OCI-LY7 (cell line): ENCODE measurements at regions not wholly inside any gene's neighbourhood (a gene's known extent, or its start where the extent isn't known, plus 50 kb on each side); places are given as distances from the start of the nearest gene placed in this dataset.
A peak's percentile ranks its signal among the peaks of the same experiment; 100 is the strongest.

Source experiments
- BruUV-seq: library from RNA; stranded (reverse); fragments of 400-500 nt; replicated peaks from 2 replicates; lab custom pipeline; 2021; lab: Mats Ljungman, UMichigan
- CTCF ChIA-PET: fragments of 300-600 bp; sonication (Branson Sonifier 250); formaldehyde crosslinking; loops from one replicate; lab custom pipeline; 2022; ENCODE audit warnings: antibody characterized with exemption; ENCODE audit not compliant: unreplicated experiment; lab: Charles Lee
- POLR2A ChIA-PET: fragments of 300-600 bp; sonication (Branson Sonifier 250); formaldehyde crosslinking; loops from one replicate; lab custom pipeline; 2022; ENCODE audit warnings: antibody characterized with exemption; lab: Charles Lee
- DNase-seq: peaks from one replicate; pipeline ENCODE4 v3.0.0-alpha.2; 2015; ENCODE audit warnings: low spot score
- H2AFZ ChIP-seq: fragments of 200-600 bp; sonication (generic), shearing (Covaris generic); 2 replicates; pipeline ENCODE4 v1.6.1; 2014; ENCODE audit warnings: mild to moderate bottlenecking, antibody characterized with exemption, low read length, moderate library complexity
- H3K27ac ChIP-seq: fragments of 200-600 bp; sonication (generic); 2 replicates; pipeline ENCODE4 v1.5.1; 2014; ENCODE audit warnings: mixed run types, low read depth, mild to moderate bottlenecking, moderate library complexity, low read length, inconsistent platforms; ENCODE audit not compliant: poor library complexity, severe bottlenecking
- H3K36me3 ChIP-seq: fragments of 200-600 bp; sonication (generic); 2 replicates; pipeline ENCODE4 v1.6.1; 2014; ENCODE audit warnings: mild to moderate bottlenecking, antibody characterized with exemption, low read length, moderate library complexity, mixed read lengths; ENCODE audit not compliant: insufficient read depth
- H3K4me1 ChIP-seq: fragments of 200-600 bp; sonication (generic); 2 replicates; pipeline ENCODE4 v1.5.1; 2014; ENCODE audit warnings: mild to moderate bottlenecking, low read length; ENCODE audit not compliant: insufficient read depth, poor library complexity, severe bottlenecking
- H3K4me2 ChIP-seq: fragments of 200-600 bp; sonication (generic); 2 replicates; pipeline ENCODE4 v1.6.1; 2014; ENCODE audit warnings: mild to moderate bottlenecking, low read length
- H3K4me3 ChIP-seq: fragments of 200-600 bp; sonication (generic); 2 replicates; pipeline ENCODE4 v1.5.1; 2014; ENCODE audit warnings: mild to moderate bottlenecking, low read depth, low read length; ENCODE audit not compliant: poor library complexity, severe bottlenecking
- H3K79me2 ChIP-seq: fragments of 200-600 bp; sonication (generic); 2 replicates; pipeline ENCODE4 v1.6.1; 2016; ENCODE audit warnings: low read depth, mild to moderate bottlenecking, low read length, moderate library complexity, mixed read lengths; ENCODE audit not compliant: insufficient read depth
- H3K9me2 ChIP-seq: fragments of 200-600 bp; sonication (generic); 2 replicates; pipeline ENCODE4 v1.6.1; 2016; ENCODE audit warnings: mild to moderate bottlenecking, low read length, mixed read lengths; ENCODE audit not compliant: insufficient read depth
- H3K9me3 ChIP-seq: fragments of 200-600 bp; sonication (generic); 2 replicates; pipeline ENCODE4 v1.6.1; 2014; ENCODE audit warnings: mild to moderate bottlenecking, mixed run types, low read length, mixed read lengths
- H4K20me1 ChIP-seq: fragments of 200-600 bp; sonication (generic); 2 replicates; pipeline ENCODE4 v1.6.1; 2014; ENCODE audit warnings: mild to moderate bottlenecking, antibody characterized with exemption, low read length, moderate library complexity, mixed read lengths; ENCODE audit not compliant: insufficient read depth
- CTCF ChIP-seq: fragments of 200-600 bp; sonication (generic); conservative IDR thresholded peaks from 2 replicates; pipeline ENCODE4 v1.5.1; 2014; ENCODE audit warnings: mild to moderate bottlenecking, antibody characterized with exemption, low read length, moderate library complexity, mixed read lengths
- EZH2phosphoT487 ChIP-seq: fragments of 200-600 bp; sonication (generic); IDR thresholded peaks from 2 replicates; pipeline ENCODE4 v1.6.1; 2018; ENCODE audit warnings: low read depth, borderline replicate concordance, mild to moderate bottlenecking, mixed run types, antibody characterized with exemption, low read length, moderate library complexity, mixed read lengths
- intact Hi-C: fragments of 100-400 bp; cut with micrococcal nuclease; formaldehyde crosslinking; loops from one replicate; pipeline ENCODE4 v1.10.0; 2022; ENCODE audit not compliant: unreplicated experiment

GRCh38 chr12:74689071-74689655, 151.5 kb downstream of the ATXN7L3B start:
- H3K27ac ChIP-seq: no peak overlapping the region
- no peaks in the 10 kb centered on the region for H4K20me1 ChIP-seq
- no TSS peak for BruUV-seq
- no peak overlapping the region for H3K4me2 ChIP-seq
- H3K4me3 ChIP-seq: no peak overlapping the region
- no peaks in the 10 kb centered on the region for H3K36me3 ChIP-seq
- TF ChIP-seq CTCF: peak; percentile 89
- TF ChIP-seq EZH2phosphoT487: no peak
- intact Hi-C loops: no loop called here
- ChIA-PET CTCF (no interaction called here), POLR2A (interaction anchor here (0.7 kb wide), 1 partner anchor 255 kb away, joined by 3 read pairs; no protein-coding TSS in a partner anchor)
- H3K4me1 ChIP-seq: no peaks in the 10 kb centered on the region
- H2AFZ ChIP-seq: no peak overlapping the region
- no peaks in the 10 kb centered on the region for H3K79me2 ChIP-seq
- peak; percentile 46 for DNase-seq
- no peaks in the 10 kb centered on the region for H3K9me2 ChIP-seq
- H3K9me3 ChIP-seq: no peaks in the 10 kb centered on the region

- POLR2A ChIA-PET: no interaction called here
- no peak overlapping the region for H2AFZ ChIP-seq
- intact Hi-C loops: no loop called here
These were observed 152.3 kb downstream of the ATXN7L3B start for GRCh38 chr12:74689929-74690328.

More at GRCh38 chr12:74689929-74690328, 152.3 kb downstream of the ATXN7L3B start:
- H3K36me3 ChIP-seq: no peaks in the 10 kb centered on the region
- TF ChIP-seq EZH2phosphoT487: no peak
- no peak for TF ChIP-seq CTCF
- no peaks in the 10 kb centered on the region for H3K9me2 ChIP-seq
- CTCF ChIA-PET: no interaction called here
- H3K79me2 ChIP-seq: no peaks in the 10 kb centered on the region
- H3K4me1 ChIP-seq: no peaks in the 10 kb centered on the region
- H3K4me3 ChIP-seq: no peak overlapping the region
- no peaks in the 10 kb centered on the region for H4K20me1 ChIP-seq
- no peak for DNase-seq
- H3K9me3 ChIP-seq: no peaks in the 10 kb centered on the region
- H3K27ac ChIP-seq: no peak overlapping the region
- no TSS peak for BruUV-seq
- H3K4me2 ChIP-seq: no peak overlapping the region
